ENCODE measurements at regions not wholly inside any gene's neighbourhood (a gene's known extent, or its start where the extent isn't known, plus 50 kb on each side); places are given as distances from the start of the nearest gene placed in this dataset.

DNA sequence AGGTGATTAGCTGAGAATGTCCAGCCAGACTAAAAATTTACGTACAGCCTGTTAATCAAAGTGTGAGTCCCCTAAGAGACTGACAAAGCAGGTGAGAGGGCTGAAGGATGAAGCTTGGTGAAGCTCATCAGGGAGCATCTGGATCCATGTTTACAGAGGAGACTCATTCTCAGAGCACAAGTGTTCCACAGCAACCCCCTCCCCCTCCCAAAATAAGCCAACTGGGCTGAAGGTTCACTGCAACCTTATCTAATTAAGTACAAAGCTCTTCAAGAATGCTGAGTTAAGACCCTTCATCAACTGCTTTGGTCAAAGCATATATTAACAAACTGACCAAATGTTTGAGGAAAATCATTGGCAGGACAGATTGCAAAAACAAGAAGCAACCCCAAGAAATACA, 262.6 kb upstream of the ZNF385D start:
- Histone ChIP-seq H2BK120ac (replicated peaks; ENCODE audit: low read depth, low read length) (no peak overlapping the region), H3K36me3 (ENCODE audit: control insufficient read depth in 2 of 4, insufficient read depth in 4 of 4, low read length in 3 of 4) (no peaks in the 10 kb centered on the region), H3K14ac (ENCODE audit: insufficient read length) (no peak overlapping the region), H3K4me3 (ENCODE audit: extremely low read depth in 1 of 4, insufficient read depth in 2 of 4, low read depth in 3 of 4, low read length in 4 of 4) (no peak overlapping the region), H3K9ac (replicated peaks in 1 of 4; ENCODE audit: extremely low read depth in 1 of 4, low read depth in 3 of 4, low read length in 3 of 4) (no peak overlapping the region), H3K23ac (ENCODE audit: insufficient read length) (no peak overlapping the region), H4K20me1 (replicated peaks in 1 of 2; ENCODE audit: control insufficient read depth in 1 of 2, insufficient read depth in 2 of 2, low read length in 2 of 2) (no peaks in the 10 kb centered on the region), H3K4ac (replicated peaks; ENCODE audit: insufficient read length, low read depth, low read length) (no peak overlapping the region), H3K79me1 (ENCODE audit: low read depth, low read length) (no peaks in the 10 kb centered on the region), H2BK12ac (ENCODE audit: low read depth, low read length) (no peak overlapping the region), H3K18ac (ENCODE audit: extremely low read depth, low read length) (no peak overlapping the region), H4K91ac (replicated peaks; ENCODE audit: insufficient read length, low read length) (no peak overlapping the region), H3K9me3 (ENCODE audit: insufficient read depth in 2 of 2, low read depth in 1 of 2, low read length in 1 of 2) (no peaks in the 10 kb centered on the region), H4K8ac (ENCODE audit: extremely low read depth, insufficient read depth, low read length) (no peak overlapping the region), H3K56ac (replicated peaks; ENCODE audit: insufficient read length, low read depth, low read length) (no peak overlapping the region), H3K27ac (ENCODE audit: low read depth, low read length) (no peak overlapping the region), H2BK5ac (ENCODE audit: low read depth, low read length) (no peak overlapping the region), H3K27me3 (replicated peaks in 1 of 4; ENCODE audit: control insufficient read depth in 3 of 4, extremely low read depth in 1 of 4, insufficient read depth in 3 of 4, low read length in 3 of 4) (no peaks in the 10 kb centered on the region), H3K23me2 (ENCODE audit: low read depth, low read length) (no peaks in the 10 kb centered on the region), H3K79me2 (ENCODE audit: control insufficient read depth in 1 of 2, insufficient read depth in 2 of 2, low read length in 2 of 2) (no peaks in the 10 kb centered on the region), H2BK20ac (ENCODE audit: low read length) (no peak overlapping the region), H3K4me1 (replicated peaks in 1 of 4; ENCODE audit: control insufficient read depth in 3 of 4, insufficient read depth in 4 of 4, low read length in 3 of 4) (no peaks in the 10 kb centered on the region), H4K5ac (ENCODE audit: insufficient read length, low read depth, low read length) (no peak overlapping the region), H2AFZ (ENCODE audit: low read length) (no peak overlapping the region), H3K4me2 (ENCODE audit: insufficient read depth in 1 of 2, low read depth in 2 of 2, low read length in 2 of 2) (no peak overlapping the region), H2BK15ac (ENCODE audit: low read length) (no peak overlapping the region), H2AK5ac (ENCODE audit: low read depth, low read length) (no peak overlapping the region)
- 95% methylated on average over 1 of the region's 1 CpG; no CpG with 5 or more reads in 1 of the 2 experiments for WGBS, 2 experiments (ENCODE audit: extremely low coverage in 1 of 2, insufficient coverage in 1 of 2, insufficient read length in 1 of 2, insufficient replicate concordance in 2 of 2, low coverage in 1 of 2, low lambda C conversion rate in 2 of 2, missing lambda C conversion rate in 1 of 2)
- ChIA-PET POLR2A (ENCODE audit: partially characterized antibody) (no interaction called here), CTCF (ENCODE audit: partially characterized antibody) (interaction anchor here (0.9 kb wide), 1 partner anchor 10 kb away, joined by 3 read pairs; no protein-coding TSS in a partner anchor)
- no peak for DNase-seq (ENCODE audit: low read depth in 1 of 2, low spot score in 2 of 2)
- FAIRE-seq = no peak
- TF ChIP-seq RNF2 (IDR thresholded peaks at IDR 0.05; ENCODE audit: borderline replicate concordance, low read depth, low read length, missing control alignments, poor library complexity, severe bottlenecking) (no peak), HDAC6 (IDR thresholded peaks at IDR 0.05; ENCODE audit: low read depth, low read length) (no peak), KDM1A (IDR thresholded peaks at IDR 0.05; ENCODE audit: borderline replicate concordance, low read length) (no peak)

Data from H1 (cell line).